GM23248 (cell line): ENCODE measurements at regions not wholly inside any gene's neighbourhood (a gene's known extent, or its start where the extent isn't known, plus 50 kb on each side); places are given as distances from the start of the nearest gene placed in this dataset.

Experiments
- EZH2 ChIP-seq: fragments of 200-600 bp; sonication (generic); IDR thresholded peaks from 2 replicates; pipeline ENCODE4 v1.6.1; 2018; ENCODE audit warnings: antibody characterized with exemption, mild to moderate bottlenecking; ENCODE audit not compliant: insufficient read depth, poor library complexity, severe bottlenecking
- EZH2phosphoT487 ChIP-seq: fragments of 200-600 bp; sonication (generic); IDR thresholded peaks from 2 replicates; pipeline ENCODE4 v1.6.1; 2018; ENCODE audit warnings: antibody characterized with exemption, moderate library complexity, mild to moderate bottlenecking, low read depth; ENCODE audit not compliant: insufficient read depth

GRCh38 chr2:41913921-41914609 lies 133.8 kb upstream of the PKDCC start:
- TF ChIP-seq EZH2 (no peak), EZH2phosphoT487 (no peak)
